HCT116 (cell line): ENCODE measurements at regions not wholly inside any gene's neighbourhood (a gene's known extent, or its start where the extent isn't known, plus 50 kb on each side); places are given as distances from the start of the nearest gene placed in this dataset.

Experiments
- ATAC-seq: fragments of 200-7000 bp; cut with Tn5 transposase; 2 replicates; pipeline ENCODE4 v1.9.1; 2020; ENCODE audit warnings: mild to moderate bottlenecking, moderate library complexity
- BruUV-seq: library from RNA; stranded (reverse); fragments of 400-500 nt; replicated peaks from 2 replicates; lab custom pipeline; 2021; lab: Mats Ljungman, UMichigan
- CTCF ChIA-PET: fragments of 300-600 bp; sonication (Branson Sonifier 250); formaldehyde crosslinking; loops from one replicate; lab custom pipeline; 2021; ENCODE audit warnings: antibody characterized with exemption; lab: Charles Lee
- POLR2A ChIA-PET: fragments of 300-600, 350-600 bp; sonication (Branson Sonifier 250); formaldehyde crosslinking; loops from one replicate; lab custom pipeline; 2021; ENCODE audit warnings: antibody characterized with exemption; lab: Charles Lee
- RAD21 ChIA-PET, 2 experiments: fragments of 300-600 bp; sonication (Branson Sonifier 250); formaldehyde crosslinking; loops; one replicate each; lab custom pipeline; 2023; ENCODE audit warnings: low total read pairs in 2 of 2; ENCODE audit not compliant: uncharacterized antibody in 2 of 2, unreplicated experiment in 2 of 2, low non-redundant PET in 1 of 2; lab: Charles Lee
- DNase-seq: peaks from one replicate; pipeline ENCODE4 v3.0.0-alpha.2; 2010; ENCODE audit warnings: low read depth, low spot score
- H2AFZ ChIP-seq: fragments of 200-600 bp; shearing (Covaris generic), sonication (generic); 2 replicates; pipeline ENCODE4 v1.6.1; 2017; ENCODE audit warnings: low read depth, mixed run types, mixed read lengths, antibody characterized with exemption, low read length; ENCODE audit not compliant: poor library complexity, severe bottlenecking
- H3K27ac ChIP-seq: 2 replicates; pipeline ENCODE4 v1.5.1; 2012; ENCODE audit warnings: low read depth, low read length
- H3K27me3 ChIP-seq: fragments of 200-600 bp; sonication (generic); 2 replicates; pipeline ENCODE4 v1.6.1; 2016; ENCODE audit warnings: mixed run types, low read length, mixed read lengths; ENCODE audit not compliant: insufficient read depth
- H3K36me3 ChIP-seq, 2 experiments: fragments of 200-500 bp in 1 of 2; fragments of 200-600 bp in 1 of 2; sonication (Bioruptor generic) in 1 of 2; sonication (generic) in 1 of 2; 2 replicates each; pipeline versions ENCODE4 v1.5.1 to v1.6.1; 2014 to 2016; ENCODE audit warnings: low read length in 2 of 2, inconsistent platforms in 1 of 2, mixed read lengths in 1 of 2, mixed run types in 1 of 2; ENCODE audit not compliant: insufficient read depth in 2 of 2, control insufficient read depth in 1 of 2
- H3K4me1 ChIP-seq, 2 experiments: fragments of 200-600 bp in 1 of 2; sonication (generic) in 1 of 2; 2 replicates each; pipeline versions ENCODE4 v1.5.1 to v1.6.1; 2012 to 2017; ENCODE audit warnings: low read length in 2 of 2, inconsistent platforms in 1 of 2, mild to moderate bottlenecking in 1 of 2, mixed read lengths in 1 of 2, mixed run types in 1 of 2, moderate library complexity in 1 of 2; ENCODE audit not compliant: insufficient read depth in 2 of 2, control insufficient read depth in 1 of 2
- H3K4me2 ChIP-seq: fragments of 200-600 bp; sonication (generic); 2 replicates; pipeline ENCODE4 v1.6.1; 2017; ENCODE audit warnings: mixed run types, low read length, mixed read lengths
- H3K4me3 ChIP-seq, 2 experiments: fragments of 200-600 bp in 1 of 2; sonication (generic) in 1 of 2; replicated peaks in 1 of 2; 2 replicates each; pipeline ENCODE4 v1.5.1; 2011 to 2016; ENCODE audit warnings: low read length in 2 of 2, control low read depth in 1 of 2, low read depth in 1 of 2, mild to moderate bottlenecking in 1 of 2, mixed read lengths in 1 of 2, mixed run types in 1 of 2
- H3K79me2 ChIP-seq: fragments of 200-600 bp; sonication (generic); 2 replicates; pipeline ENCODE4 v1.6.1; 2017; ENCODE audit warnings: mild to moderate bottlenecking, mixed run types, low read length, moderate library complexity, mixed read lengths; ENCODE audit not compliant: insufficient read depth
- H3K9ac ChIP-seq: fragments of 200-600 bp; sonication (generic); 2 replicates; pipeline ENCODE4 v1.6.1; 2016; ENCODE audit warnings: low read length, mixed read lengths
- H3K9me2 ChIP-seq: fragments of 200-600 bp; sonication (generic), shearing (Covaris generic); 2 replicates; pipeline ENCODE4 v1.6.1; 2017; ENCODE audit warnings: mixed run types, mild to moderate bottlenecking, moderate library complexity; ENCODE audit not compliant: insufficient read depth
- H3K9me3 ChIP-seq, 2 experiments: fragments of 200-500 bp in 1 of 2; fragments of 200-600 bp in 1 of 2; sonication (Bioruptor generic) in 1 of 2; sonication (generic) in 1 of 2; 2 replicates each; pipeline ENCODE4 v1.6.1; 2014 to 2017; ENCODE audit warnings: low read length in 2 of 2, mixed read lengths in 2 of 2, inconsistent platforms in 1 of 2, low read depth in 1 of 2, mild to moderate bottlenecking in 1 of 2, mixed run types in 1 of 2, moderate library complexity in 1 of 2; ENCODE audit not compliant: control insufficient read depth in 1 of 2, insufficient read depth in 1 of 2
- H4K20me1 ChIP-seq: fragments of 200-600 bp; sonication (generic), shearing (Covaris generic); 2 replicates; pipeline ENCODE4 v1.6.1; 2017; ENCODE audit warnings: mixed run types, mild to moderate bottlenecking, moderate library complexity; ENCODE audit not compliant: insufficient read depth
- CEBPB ChIP-seq: IDR thresholded peaks from 2 replicates; pipeline ENCODE4 v1.6.1; 2012; ENCODE audit warnings: low read depth
- EGR1 ChIP-seq: IDR thresholded peaks from 2 replicates; pipeline ENCODE4 v1.6.1; 2012; ENCODE audit warnings: low read depth
- ELF1 ChIP-seq: IDR thresholded peaks from 2 replicates; pipeline ENCODE4 v1.6.1; 2012; ENCODE audit warnings: low read depth, borderline replicate concordance
- FOSL1 ChIP-seq: IDR thresholded peaks from 2 replicates; pipeline ENCODE4 v1.6.1; 2012; ENCODE audit warnings: low read depth
- JUND ChIP-seq: IDR thresholded peaks from 2 replicates; pipeline ENCODE4 v1.6.1; 2012
- MAX ChIP-seq: IDR thresholded peaks from 2 replicates; pipeline ENCODE4 v1.6.1; 2012
- POLR2A ChIP-seq: IDR thresholded peaks from 2 replicates; pipeline ENCODE4 v1.7.0; 2011; ENCODE audit warnings: borderline replicate concordance; ENCODE audit not compliant: insufficient read depth, insufficient read length; ENCODE audit errors: extremely low read depth
- POLR2AphosphoS5 ChIP-seq: IDR thresholded peaks from 2 replicates; pipeline ENCODE4 v1.6.1; 2011; ENCODE audit warnings: mild to moderate bottlenecking, low read depth, low read length, moderate library complexity
- RAD21 ChIP-seq: IDR thresholded peaks from 2 replicates; pipeline ENCODE4 v1.6.1; 2012; ENCODE audit warnings: low read depth, mild to moderate bottlenecking
- SP1 ChIP-seq: IDR thresholded peaks from 2 replicates; pipeline ENCODE4 v1.6.1; 2012; ENCODE audit warnings: low read depth
- TCF7L2 ChIP-seq: IDR thresholded peaks from 2 replicates; pipeline ENCODE4 v1.7.0; 2011; ENCODE audit warnings: borderline replicate concordance, inconsistent platforms; ENCODE audit not compliant: insufficient read depth, insufficient read length; ENCODE audit errors: extremely low read depth
- YY1 ChIP-seq: IDR thresholded peaks from 2 replicates; pipeline ENCODE4 v1.6.1; 2011; ENCODE audit warnings: low read length, low read depth, moderate library complexity, mild to moderate bottlenecking; ENCODE audit not compliant: insufficient replicate concordance; ENCODE audit errors: extremely low read depth
- ZBTB33 ChIP-seq: IDR thresholded peaks from 2 replicates; pipeline ENCODE4 v1.6.1; 2011; ENCODE audit warnings: mild to moderate bottlenecking, low read length, moderate library complexity; ENCODE audit not compliant: insufficient replicate concordance; ENCODE audit errors: extremely low read depth
- ZFX ChIP-seq: fragments of 450-650 bp; IDR thresholded peaks from 2 replicates; pipeline ENCODE4 v1.6.1; 2017
- ZNF274 ChIP-seq: fragments of 200-500 bp; sonication (Bioruptor generic); IDR thresholded peaks from 2 replicates; pipeline ENCODE4 v1.6.1; 2014; ENCODE audit warnings: mild to moderate bottlenecking, low read depth, low read length, inconsistent platforms
- intact Hi-C: fragments of 100-400 bp; cut with micrococcal nuclease; formaldehyde crosslinking; loops from 2 replicates; pipeline ENCODE4 v1.10.0; 2022

- ATAC-seq (no peak), DNase-seq (no peak)
- RAD21 ChIA-PET: no interaction called here
- Histone ChIP-seq H3K4me3 (no peak overlapping the region), H3K4me1 (no peaks in the 10 kb centered on the region), H3K27ac (no peak overlapping the region), H2AFZ (no peak overlapping the region), H3K9me3 (peaks cover 22 to 32% of the 10 kb centered on the region in 2 experiments; a peak in 2 of 4 replicates), H3K9me2 (no peaks in the 10 kb centered on the region), H3K79me2 (no peaks in the 10 kb centered on the region), H3K4me2 (no peak overlapping the region), H3K36me3 (no peaks in the 10 kb centered on the region), H3K27me3 (no peaks in the 10 kb centered on the region), H3K9ac (no peak overlapping the region), H4K20me1 (no peaks in the 10 kb centered on the region)
- intact Hi-C loops: no loop called here
- no TSS peak for BruUV-seq
- TF ChIP-seq CEBPB (no peak), ZBTB33 (no peak), MAX (no peak), FOSL1 (no peak), TCF7L2 (no peak)
- POLR2A ChIA-PET: no interaction called here
- CTCF ChIA-PET: no interaction called here
These were observed 406.4 kb upstream of the TMEM132C start for GRCh38 chr12:127860536-127860935.

GRCh38 chr12:127861406-127861805, 405.6 kb upstream of the TMEM132C start:
- no peak overlapping the region for H2AFZ ChIP-seq
- POLR2A ChIA-PET: no interaction called here

More at GRCh38 chr12:127861406-127861805, 405.6 kb upstream of the TMEM132C start:
- Histone ChIP-seq H3K4me2 (no peak overlapping the region), H3K9me2 (no peaks in the 10 kb centered on the region), H4K20me1 (no peaks in the 10 kb centered on the region), H3K4me1 (no peaks in the 10 kb centered on the region), H3K36me3 (no peaks in the 10 kb centered on the region), H3K9ac (no peak overlapping the region), H3K9me3 (peaks cover 16 to 28% of the 10 kb centered on the region in 2 experiments; a peak in 2 of 4 replicates), H3K4me3 (no peak overlapping the region), H3K79me2 (no peaks in the 10 kb centered on the region), H3K27ac (no peak overlapping the region), H3K27me3 (no peaks in the 10 kb centered on the region)
- ChIA-PET CTCF (no interaction called here), RAD21 (no interaction called here)
- no peak for ATAC-seq
- TF ChIP-seq POLR2A (no peak), EGR1 (no peak), POLR2AphosphoS5 (no peak), ELF1 (no peak), SP1 (no peak), YY1 (no peak), TCF7L2 (no peak), ZBTB33 (no peak), RAD21 (no peak), ZNF274 (no peak), JUND (no peak), ZFX (no peak)
- DNase-seq: no peak
- no TSS peak for BruUV-seq
- intact Hi-C loops: no loop called here
